GM12873 (cell line): ENCODE measurements at regions not wholly inside any gene's neighbourhood (a gene's known extent, or its start where the extent isn't known, plus 50 kb on each side); places are given as distances from the start of the nearest gene placed in this dataset.

Experiments
- TF ChIP-seq, protein P1 (sequence below): IDR thresholded peaks from 2 replicates; pipeline ENCODE4 v1.5.1; 2012; ENCODE audit warnings: low read depth, mild to moderate bottlenecking, moderate library complexity, low read length, control low read depth; ENCODE audit not compliant: insufficient read depth; ENCODE audit errors: missing control alignments

DNA sequence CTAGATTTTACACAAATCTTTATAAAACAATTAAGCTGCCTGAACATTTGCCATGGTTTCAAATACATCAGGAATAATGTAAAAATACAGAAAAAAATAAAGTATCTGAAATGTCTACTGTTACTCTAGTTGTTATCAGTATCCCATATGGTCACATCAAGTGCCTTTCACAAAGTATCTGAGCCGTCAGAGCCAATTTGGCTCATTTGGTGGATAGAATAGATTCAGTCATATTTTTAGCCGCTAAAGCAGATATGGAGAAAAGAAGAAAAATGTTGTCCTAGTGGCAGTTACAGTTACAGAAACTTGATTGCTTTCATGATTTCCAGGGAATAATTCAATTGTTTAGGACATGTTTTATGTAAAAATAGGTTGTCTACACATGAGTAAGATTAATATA is 641.1 kb downstream of the RAPGEF2 start:
- TF ChIP-seq, protein P1, sequence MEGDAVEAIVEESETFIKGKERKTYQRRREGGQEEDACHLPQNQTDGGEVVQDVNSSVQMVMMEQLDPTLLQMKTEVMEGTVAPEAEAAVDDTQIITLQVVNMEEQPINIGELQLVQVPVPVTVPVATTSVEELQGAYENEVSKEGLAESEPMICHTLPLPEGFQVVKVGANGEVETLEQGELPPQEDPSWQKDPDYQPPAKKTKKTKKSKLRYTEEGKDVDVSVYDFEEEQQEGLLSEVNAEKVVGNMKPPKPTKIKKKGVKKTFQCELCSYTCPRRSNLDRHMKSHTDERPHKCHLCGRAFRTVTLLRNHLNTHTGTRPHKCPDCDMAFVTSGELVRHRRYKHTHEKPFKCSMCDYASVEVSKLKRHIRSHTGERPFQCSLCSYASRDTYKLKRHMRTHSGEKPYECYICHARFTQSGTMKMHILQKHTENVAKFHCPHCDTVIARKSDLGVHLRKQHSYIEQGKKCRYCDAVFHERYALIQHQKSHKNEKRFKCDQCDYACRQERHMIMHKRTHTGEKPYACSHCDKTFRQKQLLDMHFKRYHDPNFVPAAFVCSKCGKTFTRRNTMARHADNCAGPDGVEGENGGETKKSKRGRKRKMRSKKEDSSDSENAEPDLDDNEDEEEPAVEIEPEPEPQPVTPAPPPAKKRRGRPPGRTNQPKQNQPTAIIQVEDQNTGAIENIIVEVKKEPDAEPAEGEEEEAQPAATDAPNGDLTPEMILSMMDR, result no peak

DNA sequence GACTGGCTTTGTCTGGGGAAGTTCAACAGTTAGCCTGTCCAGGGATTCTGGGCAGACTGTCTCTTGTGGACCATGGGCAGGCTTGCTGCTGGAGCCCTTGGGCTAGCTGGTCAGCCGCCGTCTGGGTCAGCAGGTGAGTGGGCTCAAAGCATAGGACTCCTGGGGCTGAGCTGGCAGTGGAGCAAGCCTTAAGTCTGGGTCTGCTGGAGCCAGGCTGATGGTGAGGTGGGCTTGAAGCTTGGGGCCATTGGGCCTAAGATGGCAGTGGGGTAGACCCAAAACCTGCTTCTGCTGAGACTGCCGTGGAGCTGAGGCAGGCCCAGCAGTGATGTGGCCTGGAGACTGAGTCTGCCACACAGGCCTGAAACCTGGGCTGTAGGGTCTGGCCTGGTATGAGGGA is 645.1 kb downstream of the RAPGEF2 start:
- TF ChIP-seq, protein P1, result no peak

DNA sequence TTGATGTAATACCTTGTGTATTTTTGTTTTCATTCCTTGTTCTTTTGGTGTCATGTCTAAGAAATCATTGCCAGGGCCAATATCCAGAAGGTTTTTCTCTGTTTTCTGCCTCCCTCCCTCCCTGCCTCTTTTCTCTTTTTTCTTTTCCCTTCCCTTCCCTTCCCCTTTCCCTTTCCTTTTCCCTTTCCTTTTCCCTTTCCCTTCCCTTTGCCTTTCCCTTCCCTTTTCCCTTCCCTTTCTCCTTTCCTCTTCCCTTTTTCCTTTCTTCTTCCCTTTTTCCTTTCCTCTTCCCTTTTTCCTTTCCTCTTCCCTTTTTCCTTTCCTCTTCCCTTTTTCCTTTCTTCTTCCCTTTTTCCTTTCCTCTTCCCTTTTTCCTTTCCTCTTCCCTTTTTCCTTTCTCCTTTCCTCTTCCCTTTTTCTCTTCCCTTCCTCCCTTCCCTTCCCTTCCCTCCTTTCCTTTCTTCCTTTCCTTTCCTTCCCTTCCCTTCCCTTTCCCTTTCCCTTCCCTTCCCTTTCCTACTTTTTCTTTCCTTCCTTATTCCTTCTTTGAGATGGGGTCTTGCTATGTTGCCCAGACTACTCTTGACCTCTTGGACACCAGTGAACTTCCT is 646.1 kb downstream of the RAPGEF2 start:
- TF ChIP-seq, protein P1, result no peak

DNA sequence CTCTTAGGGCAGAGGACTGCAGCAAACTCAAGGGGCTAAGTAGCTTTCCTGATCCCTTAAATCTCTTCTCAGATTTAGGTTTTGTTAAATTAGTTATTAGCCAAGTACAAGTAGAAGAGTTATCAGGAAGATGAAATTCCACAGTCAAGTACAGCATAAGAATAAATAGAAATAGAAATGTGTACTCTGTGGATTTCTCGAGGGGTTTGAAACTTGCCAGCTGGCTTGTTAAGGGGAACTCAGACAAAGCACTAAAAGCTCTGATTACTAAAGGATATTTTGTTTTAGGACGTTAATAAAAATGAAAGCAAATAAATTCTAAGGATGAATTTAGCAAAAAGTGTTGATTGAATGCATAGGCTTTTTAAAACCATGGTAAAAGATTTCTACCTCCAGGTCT is 654.6 kb downstream of the RAPGEF2 start:
- TF ChIP-seq, protein P1, result no peak

DNA sequence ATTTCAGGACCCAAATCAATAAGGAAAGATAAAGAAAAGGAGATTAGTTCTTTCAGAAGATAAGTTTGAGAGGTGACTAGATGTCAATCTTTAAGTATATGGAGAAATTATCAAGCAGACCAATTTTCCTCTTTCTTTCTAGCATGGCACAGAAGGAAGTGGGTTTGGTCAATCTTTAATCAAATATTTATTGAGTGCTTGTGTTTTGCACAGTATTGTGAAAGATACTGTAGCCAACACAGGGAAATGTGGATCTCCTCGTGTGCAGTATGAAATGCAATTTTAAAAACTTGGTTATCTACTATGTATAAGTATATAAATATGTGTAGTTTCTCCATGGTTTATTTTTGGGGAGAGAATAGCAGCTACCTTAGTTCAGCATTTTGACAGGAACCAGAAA is 655.2 kb downstream of the RAPGEF2 start:
- TF ChIP-seq, protein P1, result no peak

DNA sequence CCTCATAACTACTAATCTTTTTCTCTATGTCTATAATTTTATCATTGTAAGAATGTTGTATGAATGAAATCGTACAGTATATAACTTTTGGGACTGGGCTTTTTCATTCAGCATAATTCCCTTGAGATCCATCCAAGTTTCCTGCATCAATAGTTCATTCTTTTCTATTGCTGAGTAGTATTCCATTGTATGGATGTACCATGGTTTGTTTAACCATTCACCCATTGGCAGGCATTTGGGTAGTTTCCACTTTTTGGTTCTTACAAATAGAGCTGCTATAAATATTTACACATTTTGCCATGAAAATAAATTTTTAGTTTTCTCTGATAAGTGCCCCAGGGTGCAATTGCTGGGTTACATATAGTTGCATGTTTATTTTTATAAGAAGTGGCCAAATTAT is 659.8 kb downstream of the RAPGEF2 start:
- TF ChIP-seq, protein P1, result no peak

DNA sequence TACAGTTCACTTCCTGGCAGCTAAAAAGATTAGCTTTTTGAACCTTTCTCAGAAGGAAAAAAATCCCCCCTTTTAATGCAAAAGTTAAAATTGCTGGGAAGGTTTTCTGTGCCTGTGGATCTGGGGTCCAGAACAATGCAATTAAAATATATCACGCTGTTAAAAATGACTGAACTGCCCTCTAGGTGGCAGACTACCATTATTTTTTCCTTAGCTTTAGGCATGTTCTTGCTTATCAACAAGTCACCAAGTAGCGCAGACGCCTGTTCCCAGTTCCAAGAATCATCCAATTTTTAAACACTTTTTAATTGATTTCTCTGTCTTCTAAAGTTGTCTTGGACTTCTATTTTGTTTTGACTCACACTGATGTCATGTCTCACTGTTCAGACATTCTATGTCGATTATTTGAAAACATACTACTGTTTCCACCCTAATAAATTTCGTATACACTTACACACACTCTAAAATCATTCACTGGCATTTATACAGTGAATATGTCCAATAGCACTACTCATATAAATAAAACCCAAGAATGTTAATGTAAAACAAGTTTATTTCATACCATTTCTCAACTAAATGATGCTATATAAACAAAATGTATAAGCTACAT is 661.6 kb downstream of the RAPGEF2 start:
- TF ChIP-seq, protein P1, result peak; percentile 58

DNA sequence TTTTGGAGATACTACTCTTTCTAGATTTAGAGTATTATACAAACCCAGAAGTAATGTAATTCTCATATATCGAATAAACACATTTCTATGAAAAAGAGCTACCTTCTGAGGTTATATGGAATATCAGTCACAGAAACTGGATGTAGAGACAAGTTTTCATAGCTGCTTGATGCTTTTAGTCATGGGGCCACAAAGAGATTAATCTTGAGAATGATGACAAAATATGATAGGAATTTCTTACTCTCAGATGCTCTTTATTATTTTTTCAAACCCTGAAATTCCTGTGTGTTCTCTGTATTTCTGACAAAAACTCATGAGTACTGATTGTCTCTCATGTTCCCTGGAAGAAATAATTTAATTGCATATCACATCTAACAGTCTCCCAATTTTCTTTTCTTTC is 662.5 kb downstream of the RAPGEF2 start:
- TF ChIP-seq, protein P1, result no peak
